ENCODE measurements at regions not wholly inside any gene's neighbourhood (a gene's known extent, or its start where the extent isn't known, plus 50 kb on each side); places are given as distances from the start of the nearest gene placed in this dataset.

- no peak for TF ChIP-seq CTCF (IDR thresholded peaks at IDR 0.05; ENCODE audit: extremely low read depth, missing control alignments)
- DNase-seq (ENCODE audit: low spot score), result no peak
These were observed 118.5 kb upstream of the MIR17HG start for GRCh38 chr13:91228940-91229339.

GRCh38 chr13:91232716-91233115, 114.8 kb upstream of the MIR17HG start:
- no peak for TF ChIP-seq CTCF (IDR thresholded peaks at IDR 0.05; ENCODE audit: extremely low read depth, missing control alignments)
- DNase-seq (ENCODE audit: low spot score), result no peak

GRCh38 chr13:91233291-91233690, 114.2 kb upstream of the MIR17HG start:
- DNase-seq (ENCODE audit: low spot score), result no peak
- no peak for TF ChIP-seq CTCF (IDR thresholded peaks at IDR 0.05; ENCODE audit: extremely low read depth, missing control alignments)

GRCh38 chr13:91236182-91236581, 111.3 kb upstream of the MIR17HG start:
- DNase-seq (ENCODE audit: low spot score), result no peak
- TF ChIP-seq CTCF (IDR thresholded peaks at IDR 0.05; ENCODE audit: extremely low read depth, missing control alignments), result no peak

GRCh38 chr13:91236921-91237320, 110.6 kb upstream of the MIR17HG start:
- TF ChIP-seq CTCF (IDR thresholded peaks at IDR 0.05; ENCODE audit: extremely low read depth, missing control alignments), result no peak
- DNase-seq (ENCODE audit: low spot score), result no peak

GRCh38 chr13:91238036-91238435, 109.5 kb upstream of the MIR17HG start:
- no peak for TF ChIP-seq CTCF (IDR thresholded peaks at IDR 0.05; ENCODE audit: extremely low read depth, missing control alignments)
- no peak for DNase-seq (ENCODE audit: low spot score)

GRCh38 chr13:91240341-91240740, 107.1 kb upstream of the MIR17HG start:
- no peak for DNase-seq (ENCODE audit: low spot score)
- no peak for TF ChIP-seq CTCF (IDR thresholded peaks at IDR 0.05; ENCODE audit: extremely low read depth, missing control alignments)
